Right lobe of liver (tissue), 4 donors: ENCODE measurements at regions not wholly inside any gene's neighbourhood (a gene's known extent, or its start where the extent isn't known, plus 50 kb on each side); places are given as distances from the start of the nearest gene placed in this dataset.

Experiments
- POLR2A ChIP-seq: fragments of 450-650 bp; IDR thresholded peaks from one replicate; pipeline ENCODE4 v1.6.1; 2017; ENCODE audit warnings: antibody characterized with exemption, mild to moderate bottlenecking
- TF ChIP-seq, protein P1 (sequence below), 4 donors: fragments of 200-600 bp in 3 of 4; fragments of 450-650 bp in 1 of 4; IDR thresholded peaks; one replicate each; pipeline versions ENCODE4 v1.5.1 to v1.8.0; 2016 to 2022; ENCODE audit warnings: antibody characterized with exemption in 4 of 4, mild to moderate bottlenecking in 2 of 4
- donor health status: DM: no; HTN: no; CAD: no.
- donor health status: DM: no; HTN: no; CAD: no.
- donor health status: DM: no; HTN: yes; CAD: no.

DNA sequence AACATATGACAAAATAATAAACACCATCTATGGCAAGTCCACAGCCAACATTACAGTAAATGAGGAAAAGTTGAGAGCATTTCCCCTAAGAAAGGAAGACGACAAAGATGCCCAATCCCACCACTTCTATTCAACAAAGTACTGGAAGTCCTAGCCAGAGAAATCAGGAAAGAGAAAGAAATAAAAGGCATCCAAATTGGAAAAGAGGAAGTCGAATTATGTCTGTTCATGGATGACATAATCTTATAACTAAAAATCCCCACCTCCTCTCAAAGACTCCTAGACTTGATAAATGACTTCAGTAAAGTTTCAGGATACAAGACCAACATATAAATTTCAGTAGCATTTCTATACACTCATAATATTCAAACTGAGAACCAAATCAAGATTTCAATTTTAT lies 288.5 kb upstream of the POT1 start:
- TF ChIP-seq POLR2A = no peak
- TF ChIP-seq, protein P1, sequence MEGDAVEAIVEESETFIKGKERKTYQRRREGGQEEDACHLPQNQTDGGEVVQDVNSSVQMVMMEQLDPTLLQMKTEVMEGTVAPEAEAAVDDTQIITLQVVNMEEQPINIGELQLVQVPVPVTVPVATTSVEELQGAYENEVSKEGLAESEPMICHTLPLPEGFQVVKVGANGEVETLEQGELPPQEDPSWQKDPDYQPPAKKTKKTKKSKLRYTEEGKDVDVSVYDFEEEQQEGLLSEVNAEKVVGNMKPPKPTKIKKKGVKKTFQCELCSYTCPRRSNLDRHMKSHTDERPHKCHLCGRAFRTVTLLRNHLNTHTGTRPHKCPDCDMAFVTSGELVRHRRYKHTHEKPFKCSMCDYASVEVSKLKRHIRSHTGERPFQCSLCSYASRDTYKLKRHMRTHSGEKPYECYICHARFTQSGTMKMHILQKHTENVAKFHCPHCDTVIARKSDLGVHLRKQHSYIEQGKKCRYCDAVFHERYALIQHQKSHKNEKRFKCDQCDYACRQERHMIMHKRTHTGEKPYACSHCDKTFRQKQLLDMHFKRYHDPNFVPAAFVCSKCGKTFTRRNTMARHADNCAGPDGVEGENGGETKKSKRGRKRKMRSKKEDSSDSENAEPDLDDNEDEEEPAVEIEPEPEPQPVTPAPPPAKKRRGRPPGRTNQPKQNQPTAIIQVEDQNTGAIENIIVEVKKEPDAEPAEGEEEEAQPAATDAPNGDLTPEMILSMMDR (IDR thresholded peaks at IDR 0.05) = no peak
